ENCODE measurements at regions not wholly inside any gene's neighbourhood (a gene's known extent, or its start where the extent isn't known, plus 50 kb on each side); places are given as distances from the start of the nearest gene placed in this dataset.

GRCh38 chr5:116673453-116673852, 98.8 kb upstream of the SEMA6A start:
- Histone ChIP-seq H3K9me3 (ENCODE audit: low read length) (no peaks in the 10 kb centered on the region), H3K4me2 (ENCODE audit: low read length) (no peak overlapping the region), H3K4me1 (ENCODE audit: insufficient read depth, low read length, poor library complexity, severe bottlenecking) (no peaks in the 10 kb centered on the region), H3K79me2 (ENCODE audit: insufficient read depth, low read depth, low read length) (no peaks in the 10 kb centered on the region), H3K27ac (ENCODE audit: low read depth, low read length, poor library complexity, severe bottlenecking) (no peak overlapping the region), H2AFZ (ENCODE audit: low read length) (no peak overlapping the region), H3K4me3 (ENCODE audit: low read depth, low read length, poor library complexity, severe bottlenecking) (no peak overlapping the region), H4K20me1 (ENCODE audit: insufficient read depth, low read length) (no peaks in the 10 kb centered on the region), H3K36me3 (ENCODE audit: insufficient read depth, low read length) (no peaks in the 10 kb centered on the region), H3K9me2 (ENCODE audit: insufficient read depth, low read length) (0 out of 2 replicates have a peak, but pooled peaks cover 4% of the 10 kb centered on the region)
- TF ChIP-seq EZH2phosphoT487 (IDR thresholded peaks at IDR 0.05; ENCODE audit: borderline replicate concordance, low read depth, low read length), result no peak
- no peak for TF ChIP-seq CTCF (conservative IDR thresholded peaks at IDR 0.05; ENCODE audit: low read length)
- intact Hi-C loops (cut with micrococcal nuclease; ENCODE audit: unreplicated experiment), result no loop called here
- ChIA-PET POLR2A (no interaction called here), CTCF (ENCODE audit: unreplicated experiment) (no interaction called here)
- no TSS peak for BruUV-seq (replicated peaks)
- DNase-seq (ENCODE audit: low spot score), result no peak

- Histone ChIP-seq H3K36me3 (ENCODE audit: insufficient read depth, low read length) (no peaks in the 10 kb centered on the region), H3K79me2 (ENCODE audit: insufficient read depth, low read depth, low read length) (no peaks in the 10 kb centered on the region), H2AFZ (ENCODE audit: low read length) (no peak overlapping the region), H3K9me3 (ENCODE audit: low read length) (no peaks in the 10 kb centered on the region), H3K27ac (ENCODE audit: low read depth, low read length, poor library complexity, severe bottlenecking) (no peak overlapping the region), H3K9me2 (ENCODE audit: insufficient read depth, low read length) (peaks cover 4% of the 10 kb centered on the region; the same call in 1 of the 2 replicates), H3K4me3 (ENCODE audit: low read depth, low read length, poor library complexity, severe bottlenecking) (no peak overlapping the region), H3K4me1 (ENCODE audit: insufficient read depth, low read length, poor library complexity, severe bottlenecking) (no peaks in the 10 kb centered on the region), H3K4me2 (ENCODE audit: low read length) (no peak overlapping the region), H4K20me1 (ENCODE audit: insufficient read depth, low read length) (no peaks in the 10 kb centered on the region)
- ChIA-PET CTCF (ENCODE audit: unreplicated experiment) (no interaction called here), POLR2A (interaction anchor here (0.6 to 0.8 kb wide), 2 partner anchors 36 to 60 kb away, joined by 3 read pairs; no protein-coding TSS in a partner anchor)
- intact Hi-C loops (cut with micrococcal nuclease; ENCODE audit: unreplicated experiment), result no loop called here
- BruUV-seq (replicated peaks), result no TSS peak
- no peak for DNase-seq (ENCODE audit: low spot score)
- no peak for TF ChIP-seq CTCF (conservative IDR thresholded peaks at IDR 0.05; ENCODE audit: low read length)
- no peak for TF ChIP-seq EZH2phosphoT487 (IDR thresholded peaks at IDR 0.05; ENCODE audit: borderline replicate concordance, low read depth, low read length)
These were observed 97.6 kb upstream of the SEMA6A start for GRCh38 chr5:116672203-116672602.

GRCh38 chr5:116671211-116671736, 96.7 kb upstream of the SEMA6A start:
- no peaks in the 10 kb centered on the region for H3K4me1 ChIP-seq (ENCODE audit: insufficient read depth, low read length, poor library complexity, severe bottlenecking)
- H3K4me2 ChIP-seq (ENCODE audit: low read length), result no peak overlapping the region
- no peak overlapping the region for H3K4me3 ChIP-seq (ENCODE audit: low read depth, low read length, poor library complexity, severe bottlenecking)
- H3K36me3 ChIP-seq (ENCODE audit: insufficient read depth, low read length), result no peaks in the 10 kb centered on the region
- POLR2A ChIA-PET, result interaction anchor here (0.6 to 0.9 kb wide), 2 partner anchors 35 to 61 kb away, joined by 3 to 4 read pairs; no protein-coding TSS in a partner anchor
- no peak for TF ChIP-seq CTCF (conservative IDR thresholded peaks at IDR 0.05; ENCODE audit: low read length)
- TF ChIP-seq EZH2phosphoT487 (IDR thresholded peaks at IDR 0.05; ENCODE audit: borderline replicate concordance, low read depth, low read length), result no peak
- CTCF ChIA-PET (ENCODE audit: unreplicated experiment), result no interaction called here
- intact Hi-C loops (cut with micrococcal nuclease; ENCODE audit: unreplicated experiment), result no loop called here
- no peak overlapping the region for H3K27ac ChIP-seq (ENCODE audit: low read depth, low read length, poor library complexity, severe bottlenecking)
- H3K9me2 ChIP-seq (ENCODE audit: insufficient read depth, low read length), result peaks cover 4% of the 10 kb centered on the region; the same call in 1 of the 2 replicates
- H2AFZ ChIP-seq (ENCODE audit: low read length), result no peak overlapping the region
- DNase-seq (ENCODE audit: low spot score), result no peak
- BruUV-seq (replicated peaks), result no TSS peak
- H3K79me2 ChIP-seq (ENCODE audit: insufficient read depth, low read depth, low read length), result no peaks in the 10 kb centered on the region
- H3K9me3 ChIP-seq (ENCODE audit: low read length), result no peaks in the 10 kb centered on the region
- no peaks in the 10 kb centered on the region for H4K20me1 ChIP-seq (ENCODE audit: insufficient read depth, low read length)
